GM19468 (cell line): ENCODE measurements at regions not wholly inside any gene's neighbourhood (a gene's known extent, or its start where the extent isn't known, plus 50 kb on each side); places are given as distances from the start of the nearest gene placed in this dataset.
"Not testable (repeated sequence)": the region's sequence is repeated elsewhere in the genome, so short reads cannot be mapped to it uniquely, and the experiment has no call there.

Experiments used
- ATAC-seq: cut with Tn5 transposase; IDR thresholded peaks from one replicate; pipeline ENCODE4 v1.9.1; 2021; ENCODE audit warnings: mild to moderate bottlenecking, moderate library complexity, moderate number of reproducible peaks; ENCODE audit not compliant: unreplicated experiment; ENCODE audit errors: extremely low read depth

- no peak for ATAC-seq
Observed at GRCh38 chr10:78417425-78418370, 384.0 kb downstream of the RPS24 start.

GRCh38 chr10:78419481-78420265, 386.0 kb downstream of the RPS24 start:
- no peak for ATAC-seq

GRCh38 chr10:78420946-78421735, 387.5 kb downstream of the RPS24 start:
- ATAC-seq, result no peak

GRCh38 chr10:78424050-78424449, 390.4 kb downstream of the RPS24 start:
- not testable (repeated sequence) for ATAC-seq

- ATAC-seq, result no peak
Observed at GRCh38 chr10:78424723-78425122, 391.1 kb downstream of the RPS24 start.

GRCh38 chr10:78426181-78426580, 392.5 kb downstream of the RPS24 start:
- ATAC-seq, result no peak

GRCh38 chr10:78427497-78428031, 393.9 kb downstream of the RPS24 start:
- ATAC-seq, result no peak

GRCh38 chr10:78428579-78428978, 394.9 kb downstream of the RPS24 start:
- no peak for ATAC-seq

- ATAC-seq, result no peak
Observed at GRCh38 chr10:78429984-78430383, 396.3 kb downstream of the RPS24 start.

- no peak for ATAC-seq
Observed at GRCh38 chr10:78432583-78432982, 398.9 kb downstream of the RPS24 start.

GRCh38 chr10:78433076-78433595, 399.5 kb downstream of the RPS24 start:
- ATAC-seq, result no peak

GRCh38 chr10:78433766-78434535, 400.3 kb downstream of the RPS24 start:
- no peak for ATAC-seq

GRCh38 chr10:78434886-78435285, 401.2 kb downstream of the RPS24 start:
- ATAC-seq, result no peak

GRCh38 chr10:78435484-78436221, 402.0 kb downstream of the RPS24 start:
- ATAC-seq, result no peak

GRCh38 chr10:78436222-78436573, 402.5 kb downstream of the RPS24 start:
- no peak for ATAC-seq

- ATAC-seq, result no peak
Observed at GRCh38 chr10:78436706-78437406, 403.2 kb downstream of the RPS24 start.

- ATAC-seq, result no peak
Observed at GRCh38 chr10:78437407-78437768, 403.7 kb downstream of the RPS24 start.
